ENCODE measurements at regions not wholly inside any gene's neighbourhood (a gene's known extent, or its start where the extent isn't known, plus 50 kb on each side); places are given as distances from the start of the nearest gene placed in this dataset.
A peak's percentile ranks its signal among the peaks of the same experiment; 100 is the strongest.

DNA sequence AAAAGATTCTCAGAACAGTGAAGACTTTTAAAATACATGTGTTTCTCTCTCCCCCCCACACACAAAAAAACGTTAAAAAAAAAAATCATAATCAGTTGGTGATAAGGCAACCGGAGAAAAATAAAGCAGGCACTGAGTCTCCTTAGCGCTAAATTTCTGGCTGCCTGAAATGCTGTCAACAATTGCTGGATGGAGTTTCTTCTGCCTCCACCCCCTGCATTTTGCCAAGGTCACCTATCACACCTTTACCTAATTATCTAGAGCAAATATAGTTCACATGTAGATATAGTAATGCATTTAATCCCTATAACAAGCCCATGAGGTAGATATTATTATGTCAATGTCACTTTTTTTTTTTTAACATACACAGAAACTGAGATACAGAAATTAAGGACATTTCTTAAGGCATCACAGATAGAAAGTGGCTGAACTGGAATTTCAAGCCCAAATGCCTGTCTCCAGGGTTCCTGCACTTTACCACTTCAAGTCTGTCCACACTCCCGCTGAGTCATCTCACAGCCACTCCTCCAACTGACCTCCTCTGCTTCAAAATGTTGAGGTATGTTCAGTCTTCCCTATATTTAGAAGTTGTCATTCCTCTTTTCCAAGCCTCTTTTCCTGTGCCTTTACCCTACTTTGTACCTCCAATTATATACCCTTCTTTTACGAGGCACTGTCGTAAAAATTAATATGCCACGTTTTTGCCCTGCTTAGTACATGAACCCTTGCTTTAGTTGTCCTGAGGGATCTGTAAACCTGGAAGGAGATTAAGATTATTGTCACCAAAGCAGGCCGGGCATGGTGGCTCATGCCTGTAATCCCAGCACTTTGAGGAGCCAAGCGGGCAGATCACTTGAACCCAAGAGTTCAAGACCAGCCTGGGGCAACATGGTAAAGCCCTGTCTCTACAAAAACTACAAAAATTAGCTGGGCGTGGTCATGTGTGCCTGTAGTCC is 72.8 kb upstream of the MPP7 start:
- no peak overlapping the region for H3K27ac ChIP-seq
- in situ Hi-C loops (cut with HindIII; ENCODE audit: low pct_ligation_motif_present, low sequenced_read_pairs), result no loop called here

GRCh38 chr10:28378986-28379585 is 76.2 kb upstream of the MPP7 start:
- no peak for DNase-seq
- Histone ChIP-seq H3K36me3 (replicated peaks) (no peaks in the 10 kb centered on the region), H3K27ac (no peak overlapping the region), H3K4me3 (ENCODE audit: low read depth, low read length) (no peak overlapping the region), H3K27me3 (replicated peaks) (no peaks in the 10 kb centered on the region)
- TF ChIP-seq, protein P1, sequence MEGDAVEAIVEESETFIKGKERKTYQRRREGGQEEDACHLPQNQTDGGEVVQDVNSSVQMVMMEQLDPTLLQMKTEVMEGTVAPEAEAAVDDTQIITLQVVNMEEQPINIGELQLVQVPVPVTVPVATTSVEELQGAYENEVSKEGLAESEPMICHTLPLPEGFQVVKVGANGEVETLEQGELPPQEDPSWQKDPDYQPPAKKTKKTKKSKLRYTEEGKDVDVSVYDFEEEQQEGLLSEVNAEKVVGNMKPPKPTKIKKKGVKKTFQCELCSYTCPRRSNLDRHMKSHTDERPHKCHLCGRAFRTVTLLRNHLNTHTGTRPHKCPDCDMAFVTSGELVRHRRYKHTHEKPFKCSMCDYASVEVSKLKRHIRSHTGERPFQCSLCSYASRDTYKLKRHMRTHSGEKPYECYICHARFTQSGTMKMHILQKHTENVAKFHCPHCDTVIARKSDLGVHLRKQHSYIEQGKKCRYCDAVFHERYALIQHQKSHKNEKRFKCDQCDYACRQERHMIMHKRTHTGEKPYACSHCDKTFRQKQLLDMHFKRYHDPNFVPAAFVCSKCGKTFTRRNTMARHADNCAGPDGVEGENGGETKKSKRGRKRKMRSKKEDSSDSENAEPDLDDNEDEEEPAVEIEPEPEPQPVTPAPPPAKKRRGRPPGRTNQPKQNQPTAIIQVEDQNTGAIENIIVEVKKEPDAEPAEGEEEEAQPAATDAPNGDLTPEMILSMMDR (IDR thresholded peaks at IDR 0.05; ENCODE audit: low read depth, low read length, missing control alignments), result no peak
- in situ Hi-C loops (cut with HindIII; ENCODE audit: low pct_ligation_motif_present, low sequenced_read_pairs), result no loop called here

More for the DNA sequence above, 72.8 kb upstream of the MPP7 start:
- peak; percentile 65 for DNase-seq
- Histone ChIP-seq H3K4me3 (ENCODE audit: low read depth, low read length) (no peak overlapping the region), H3K36me3 (replicated peaks) (no peaks in the 10 kb centered on the region), H3K27me3 (replicated peaks) (no peaks in the 10 kb centered on the region)
- TF ChIP-seq, protein P1 (IDR thresholded peaks at IDR 0.05; ENCODE audit: low read depth, low read length, missing control alignments), result no peak

DNA sequence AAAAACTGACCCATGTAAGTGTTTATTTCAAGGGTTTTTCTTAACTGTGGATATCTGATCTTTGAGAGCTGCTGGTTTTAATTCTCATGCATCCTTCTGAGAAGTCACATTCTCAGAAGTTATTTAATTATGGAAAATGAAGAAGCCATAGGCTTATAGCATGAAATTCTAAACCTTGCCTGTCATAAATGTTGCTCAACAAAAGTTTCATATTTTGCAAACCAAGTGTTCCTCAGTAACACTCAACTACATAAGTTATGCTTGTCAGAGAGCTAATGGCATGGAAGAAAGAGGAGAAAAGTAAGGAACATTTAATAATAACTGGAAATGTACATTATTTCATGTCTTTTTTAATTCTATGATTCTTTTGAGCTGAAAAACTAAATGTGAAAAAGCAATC is 78.6 kb upstream of the MPP7 start:
- in situ Hi-C loops (cut with HindIII; ENCODE audit: low pct_ligation_motif_present, low sequenced_read_pairs), result no loop called here
- Histone ChIP-seq H3K27me3 (replicated peaks) (no peaks in the 10 kb centered on the region), H3K4me3 (ENCODE audit: low read depth, low read length) (no peak overlapping the region), H3K36me3 (replicated peaks) (no peaks in the 10 kb centered on the region), H3K27ac (no peak overlapping the region)
- TF ChIP-seq, protein P1 (IDR thresholded peaks at IDR 0.05; ENCODE audit: low read depth, low read length, missing control alignments), result no peak
- no peak for DNase-seq

DNA sequence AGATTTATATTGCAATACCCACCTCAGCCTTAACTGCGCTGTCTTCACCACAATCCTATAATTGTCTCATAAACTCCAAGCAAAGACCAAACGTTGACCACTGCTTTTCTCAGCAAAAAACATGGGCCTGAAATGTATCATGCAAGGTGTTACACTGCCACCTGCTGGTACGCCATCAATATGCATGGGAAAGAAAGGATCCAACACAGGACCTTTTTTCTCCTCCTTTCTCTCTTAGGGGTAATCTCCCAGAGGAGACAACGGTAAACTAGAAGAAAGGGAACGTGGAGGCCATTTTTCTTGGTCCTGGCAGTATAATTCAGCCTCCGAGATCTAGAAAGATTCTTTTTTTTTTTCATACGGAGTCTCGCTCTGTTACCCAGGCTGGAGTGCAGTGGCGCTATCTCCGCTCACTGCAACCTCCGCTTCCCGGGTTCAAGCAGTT is 79.1 kb upstream of the MPP7 start:
- Histone ChIP-seq H3K27me3 (replicated peaks) (no peaks in the 10 kb centered on the region), H3K4me3 (ENCODE audit: low read depth, low read length) (no peak overlapping the region), H3K27ac (no peak overlapping the region), H3K36me3 (replicated peaks) (no peaks in the 10 kb centered on the region)
- TF ChIP-seq, protein P1 (IDR thresholded peaks at IDR 0.05; ENCODE audit: low read depth, low read length, missing control alignments), result peak; percentile 93
- in situ Hi-C loops (cut with HindIII; ENCODE audit: low pct_ligation_motif_present, low sequenced_read_pairs), result no loop called here
- DNase-seq, result peak; percentile 93

- Histone ChIP-seq H3K27me3 (replicated peaks) (no peaks in the 10 kb centered on the region), H3K27ac (no peak overlapping the region), H3K4me3 (ENCODE audit: low read depth, low read length) (no peak overlapping the region), H3K36me3 (replicated peaks) (no peaks in the 10 kb centered on the region)
- in situ Hi-C loops (cut with HindIII; ENCODE audit: low pct_ligation_motif_present, low sequenced_read_pairs), result no loop called here
- peak; percentile 33 for DNase-seq
- TF ChIP-seq, protein P1 (IDR thresholded peaks at IDR 0.05; ENCODE audit: low read depth, low read length, missing control alignments), result no peak
Observed at GRCh38 chr10:28382525-28383269, 79.8 kb upstream of the MPP7 start.

Data from brain microvascular endothelial cell (primary cell).